GM12872 (cell line): ENCODE measurements at regions not wholly inside any gene's neighbourhood (a gene's known extent, or its start where the extent isn't known, plus 50 kb on each side); places are given as distances from the start of the nearest gene placed in this dataset.

Experiments
- TF ChIP-seq, protein P1 (sequence below): IDR thresholded peaks from 3 replicates; pipeline ENCODE4 v1.5.1; 2011; ENCODE audit warnings: low read depth, mild to moderate bottlenecking, low read length, moderate library complexity; ENCODE audit not compliant: insufficient read depth

DNA sequence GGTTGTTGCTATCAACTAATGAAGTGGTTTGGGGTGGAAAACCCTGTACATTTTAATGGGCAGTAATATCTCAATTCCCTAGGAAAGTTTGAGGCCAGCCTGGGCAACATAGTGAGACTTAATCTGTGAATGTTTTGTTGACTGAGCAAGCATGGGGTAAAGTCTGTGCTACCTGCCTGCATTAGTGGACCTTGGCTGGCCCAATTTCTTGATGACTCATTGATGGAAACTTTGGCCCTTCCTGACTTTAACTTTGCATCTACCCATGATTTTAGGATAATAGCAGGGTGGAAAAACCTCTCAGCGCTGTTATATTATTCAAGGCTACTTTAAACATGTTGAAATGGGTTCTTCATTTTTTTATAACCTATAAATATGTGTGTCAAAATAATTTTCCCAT is 389.4 kb upstream of the RORB start:
- TF ChIP-seq, protein P1, sequence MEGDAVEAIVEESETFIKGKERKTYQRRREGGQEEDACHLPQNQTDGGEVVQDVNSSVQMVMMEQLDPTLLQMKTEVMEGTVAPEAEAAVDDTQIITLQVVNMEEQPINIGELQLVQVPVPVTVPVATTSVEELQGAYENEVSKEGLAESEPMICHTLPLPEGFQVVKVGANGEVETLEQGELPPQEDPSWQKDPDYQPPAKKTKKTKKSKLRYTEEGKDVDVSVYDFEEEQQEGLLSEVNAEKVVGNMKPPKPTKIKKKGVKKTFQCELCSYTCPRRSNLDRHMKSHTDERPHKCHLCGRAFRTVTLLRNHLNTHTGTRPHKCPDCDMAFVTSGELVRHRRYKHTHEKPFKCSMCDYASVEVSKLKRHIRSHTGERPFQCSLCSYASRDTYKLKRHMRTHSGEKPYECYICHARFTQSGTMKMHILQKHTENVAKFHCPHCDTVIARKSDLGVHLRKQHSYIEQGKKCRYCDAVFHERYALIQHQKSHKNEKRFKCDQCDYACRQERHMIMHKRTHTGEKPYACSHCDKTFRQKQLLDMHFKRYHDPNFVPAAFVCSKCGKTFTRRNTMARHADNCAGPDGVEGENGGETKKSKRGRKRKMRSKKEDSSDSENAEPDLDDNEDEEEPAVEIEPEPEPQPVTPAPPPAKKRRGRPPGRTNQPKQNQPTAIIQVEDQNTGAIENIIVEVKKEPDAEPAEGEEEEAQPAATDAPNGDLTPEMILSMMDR: no peak

GRCh38 chr9:74115976-74116375 is 381.2 kb upstream of the RORB start:
- TF ChIP-seq, protein P1: no peak

GRCh38 chr9:74117151-74117550 is 380.0 kb upstream of the RORB start:
- TF ChIP-seq, protein P1: no peak

DNA sequence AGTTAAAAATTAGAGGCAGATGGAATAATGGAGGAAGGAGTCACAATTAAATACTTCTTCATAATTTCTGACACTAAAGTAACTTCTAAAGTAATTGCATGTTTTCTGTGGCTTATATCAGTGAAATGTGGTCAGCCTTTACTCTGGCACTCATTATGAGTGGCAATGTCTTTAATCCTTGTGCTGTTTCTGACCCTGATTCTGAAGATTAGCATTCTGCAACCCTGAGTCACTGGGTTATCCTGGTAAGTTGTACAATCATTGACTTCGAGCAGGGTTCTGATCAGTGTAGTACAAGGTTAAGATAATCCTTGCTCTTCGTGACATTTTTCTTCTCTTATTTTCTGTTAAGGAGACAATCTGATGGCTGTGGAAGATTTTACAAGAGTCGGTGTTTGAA is 379.4 kb upstream of the RORB start:
- TF ChIP-seq, protein P1: no peak

DNA sequence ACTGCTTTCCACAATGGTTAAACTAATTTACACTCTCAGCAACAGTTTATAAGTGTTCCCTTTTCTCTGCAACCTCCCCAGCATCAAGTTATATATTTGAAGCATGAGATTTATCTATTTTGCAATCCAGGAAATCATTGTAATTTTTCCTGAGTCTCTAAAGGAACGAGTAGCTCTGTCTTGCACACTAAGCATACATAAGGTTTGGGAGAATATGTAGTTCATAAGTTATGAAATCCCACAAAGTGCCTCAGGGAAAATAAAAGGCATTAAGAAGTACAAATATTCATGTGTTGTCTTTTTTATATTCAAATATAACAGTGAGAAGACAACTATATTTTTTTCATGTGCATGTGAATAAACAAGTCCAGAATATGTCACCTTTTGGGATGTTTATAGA is 377.1 kb upstream of the RORB start:
- TF ChIP-seq, protein P1: no peak

DNA sequence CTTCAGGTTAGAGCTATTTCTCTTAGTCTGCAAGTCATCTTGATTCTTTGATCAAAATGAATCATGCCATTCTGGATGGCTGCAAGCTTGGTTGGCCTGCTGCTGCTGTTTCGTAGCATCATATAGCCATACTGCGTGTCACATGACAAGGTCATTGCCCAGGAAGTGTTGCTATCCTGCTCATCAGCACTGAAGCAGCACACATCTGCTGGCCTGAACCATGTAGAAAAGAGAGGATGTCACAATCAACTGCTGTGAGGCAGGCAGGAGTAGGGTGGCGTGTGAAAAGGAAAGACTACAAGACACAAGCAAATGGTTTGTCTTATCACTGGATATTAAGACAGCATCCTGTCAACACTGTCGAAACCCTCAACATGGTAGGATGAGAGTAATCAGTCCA is 376.7 kb upstream of the RORB start:
- TF ChIP-seq, protein P1: no peak

- TF ChIP-seq, protein P1: no peak
Measured at GRCh38 chr9:74122216-74122615, 374.9 kb upstream of the RORB start.

GRCh38 chr9:74122661-74123060 is 374.5 kb upstream of the RORB start:
- TF ChIP-seq, protein P1: no peak
